Type B pancreatic cell (in vitro differentiated cells): ENCODE measurements at regions not wholly inside any gene's neighbourhood (a gene's known extent, or its start where the extent isn't known, plus 50 kb on each side); places are given as distances from the start of the nearest gene placed in this dataset.

Source experiments
- DNase-seq: peaks from one replicate; pipeline ENCODE4 v3.0.0; 2021; ENCODE audit warnings: mixed read lengths; ENCODE audit not compliant: unreplicated experiment; ENCODE audit errors: extremely low spot score
- H3K27ac Mint-ChIP-seq: 2 replicates; pipeline ENCODE4 v1.8.0; 2021; ENCODE audit warnings: mild to moderate bottlenecking, mixed read lengths
- H3K27me3 Mint-ChIP-seq: 2 replicates; pipeline ENCODE4 v1.8.0; 2021; ENCODE audit warnings: mixed read lengths
- H3K36me3 Mint-ChIP-seq: 2 replicates; pipeline ENCODE4 v1.8.0; 2021; ENCODE audit warnings: mixed read lengths
- H3K4me1 Mint-ChIP-seq: one replicate; pipeline ENCODE4 v1.8.0; 2021; ENCODE audit warnings: mixed read lengths; ENCODE audit not compliant: unreplicated experiment
- H3K4me3 Mint-ChIP-seq: 2 replicates; pipeline ENCODE4 v1.8.0; 2021; ENCODE audit warnings: mild to moderate bottlenecking, mixed read lengths
- H3K9me3 Mint-ChIP-seq: 2 replicates; pipeline ENCODE4 v1.8.0; 2021; ENCODE audit warnings: mixed read lengths
- CTCF ChIP-seq: fragments of 200-600 bp; sonication (generic); conservative IDR thresholded peaks from 2 replicates; pipeline ENCODE4 v1.5.0; 2021; ENCODE audit warnings: antibody characterized with exemption, mild to moderate bottlenecking

GRCh38 chr3:102269406-102269805 is 165.4 kb upstream of the ZPLD1 start:
- Mint-ChIP-seq H3K27ac (no peak overlapping the region), H3K9me3 (peaks cover 5% of the 10 kb centered on the region), H3K27me3 (no peaks in the 10 kb centered on the region), H3K4me3 (no peak overlapping the region), H3K36me3 (no peaks in the 10 kb centered on the region), H3K4me1 (no peaks in the 10 kb centered on the region)
- DNase-seq = no peak
- TF ChIP-seq CTCF = no peak

- no peaks in the 10 kb centered on the region for H3K36me3 Mint-ChIP-seq
- H3K9me3 Mint-ChIP-seq = peaks cover 6% of the 10 kb centered on the region
- H3K4me3 Mint-ChIP-seq = no peak overlapping the region
- no peak overlapping the region for H3K27ac Mint-ChIP-seq
- no peak for DNase-seq
- no peaks in the 10 kb centered on the region for H3K27me3 Mint-ChIP-seq
- no peak for TF ChIP-seq CTCF
- H3K4me1 Mint-ChIP-seq = no peaks in the 10 kb centered on the region
Measured at GRCh38 chr3:102290241-102290640, 144.6 kb upstream of the ZPLD1 start.

GRCh38 chr3:102295756-102296155 is 139.1 kb upstream of the ZPLD1 start:
- TF ChIP-seq CTCF = no peak
- peaks cover 8% of the 10 kb centered on the region for H3K4me1 Mint-ChIP-seq
- no peaks in the 10 kb centered on the region for H3K36me3 Mint-ChIP-seq
- H3K4me3 Mint-ChIP-seq = no peak overlapping the region
- H3K9me3 Mint-ChIP-seq = no peaks in the 10 kb centered on the region
- no peak for DNase-seq
- H3K27ac Mint-ChIP-seq = no peak overlapping the region
- no peaks in the 10 kb centered on the region for H3K27me3 Mint-ChIP-seq

GRCh38 chr3:102297072-102297658 is 137.7 kb upstream of the ZPLD1 start:
- H3K36me3 Mint-ChIP-seq = no peaks in the 10 kb centered on the region

GRCh38 chr3:102299125-102299877 is 135.5 kb upstream of the ZPLD1 start:
- Mint-ChIP-seq H3K36me3 (no peaks in the 10 kb centered on the region), H3K4me3 (no peak overlapping the region), H3K9me3 (no peaks in the 10 kb centered on the region), H3K27me3 (no peaks in the 10 kb centered on the region), H3K4me1 (peaks cover 25% of the 10 kb centered on the region), H3K27ac (peak overlapping the region; percentile 79)
- no peak for TF ChIP-seq CTCF
- DNase-seq = no peak

More at GRCh38 chr3:102297072-102297658, 137.7 kb upstream of the ZPLD1 start:
- H3K9me3 Mint-ChIP-seq = no peaks in the 10 kb centered on the region
- H3K4me3 Mint-ChIP-seq = no peak overlapping the region
- no peaks in the 10 kb centered on the region for H3K27me3 Mint-ChIP-seq
- TF ChIP-seq CTCF = no peak
- H3K27ac Mint-ChIP-seq = no peak overlapping the region
- no peak for DNase-seq
- H3K4me1 Mint-ChIP-seq = peaks cover 22% of the 10 kb centered on the region
